ENCODE measurements at regions not wholly inside any gene's neighbourhood (a gene's known extent, or its start where the extent isn't known, plus 50 kb on each side); places are given as distances from the start of the nearest gene placed in this dataset.
A peak's percentile ranks its signal among the peaks of the same experiment; 100 is the strongest.

DNA sequence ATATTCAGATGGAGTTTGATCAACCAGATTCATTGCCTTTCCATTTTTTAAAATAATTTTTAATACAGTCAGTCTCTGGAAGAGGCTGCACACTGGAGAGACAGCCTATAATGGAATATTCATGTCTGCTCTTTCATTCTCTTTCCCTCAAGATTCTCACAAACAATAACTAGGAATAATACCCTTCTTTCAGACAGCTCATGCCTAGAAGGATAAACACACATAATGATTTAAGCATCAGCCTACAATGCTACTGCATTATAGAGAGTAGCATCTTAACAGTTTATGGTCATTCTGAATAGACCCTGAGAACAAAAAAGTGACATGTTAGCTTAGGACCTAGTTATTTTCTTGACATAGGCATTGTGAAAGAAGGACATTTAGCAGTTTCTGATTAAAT lies 1692.3 kb downstream of the GRIK2 start:
- no peak for DNase-seq
- H3K4me1 ChIP-seq (ENCODE audit: control insufficient read depth, insufficient read depth, low read length) = no peaks in the 10 kb centered on the region
- H3K36me3 ChIP-seq (ENCODE audit: control insufficient read depth, insufficient read depth, low read length) = no peaks in the 10 kb centered on the region
- H3K4me3 ChIP-seq (ENCODE audit: low read length) = no peak overlapping the region
- H3K27me3 ChIP-seq (ENCODE audit: control insufficient read depth, insufficient read depth, low read length) = no peaks in the 10 kb centered on the region
- no peaks in the 10 kb centered on the region for H3K9me3 ChIP-seq (ENCODE audit: control insufficient read depth, low read depth, low read length)
- no peak overlapping the region for H3K27ac ChIP-seq (ENCODE audit: low read length)

DNA sequence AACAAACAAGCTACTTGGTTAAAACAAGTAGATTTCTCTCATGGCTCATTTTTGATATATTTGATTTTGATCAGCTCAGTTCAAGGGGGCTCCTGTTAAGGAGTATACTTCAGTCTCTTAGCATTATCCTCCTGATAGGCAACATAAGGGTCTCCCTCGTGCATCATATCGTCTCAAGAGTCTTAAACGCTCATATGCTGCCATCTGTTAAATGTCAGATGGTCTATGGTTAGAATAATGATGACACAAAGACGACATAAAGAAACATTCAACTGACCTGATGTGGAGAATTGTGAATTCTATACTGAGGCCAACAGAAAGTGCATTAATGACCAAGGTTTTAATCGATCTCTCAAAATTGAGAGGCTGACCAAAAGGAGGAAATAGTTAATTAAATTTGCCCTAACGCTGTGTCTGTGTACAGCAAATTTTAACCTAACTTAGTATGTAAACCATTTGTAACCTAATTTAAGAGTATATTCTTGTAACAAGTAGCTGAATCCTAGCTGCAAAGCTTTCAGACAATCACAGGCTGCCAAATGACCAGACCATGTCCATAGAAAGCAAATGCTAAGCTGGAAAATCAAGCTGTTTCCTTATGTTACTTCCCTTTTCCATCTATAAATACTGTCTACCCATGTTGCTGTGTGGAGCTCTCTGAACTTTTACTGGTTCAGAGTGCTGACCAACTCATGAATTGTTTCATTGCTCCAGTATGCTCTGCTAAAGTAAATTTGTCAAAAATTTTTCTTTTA lies 1688.5 kb downstream of the GRIK2 start:
- Histone ChIP-seq H3K4me1 (ENCODE audit: control insufficient read depth, insufficient read depth, low read length) (no peaks in the 10 kb centered on the region), H3K27me3 (ENCODE audit: control insufficient read depth, insufficient read depth, low read length) (no peaks in the 10 kb centered on the region), H3K27ac (ENCODE audit: low read length) (no peak overlapping the region), H3K9me3 (ENCODE audit: control insufficient read depth, low read depth, low read length) (no peaks in the 10 kb centered on the region), H3K36me3 (ENCODE audit: control insufficient read depth, insufficient read depth, low read length) (no peaks in the 10 kb centered on the region), H3K4me3 (ENCODE audit: low read length) (no peak overlapping the region)
- no peak for DNase-seq
- WGBS (ENCODE audit: insufficient coverage, low lambda C conversion rate) = 100% methylated on average over 1 of the region's 6 CpGs

GRCh38 chr6:103081126-103081525 lies 1687.6 kb downstream of the GRIK2 start:
- H3K9me3 ChIP-seq (ENCODE audit: control insufficient read depth, low read depth, low read length) = no peaks in the 10 kb centered on the region
- WGBS (ENCODE audit: insufficient coverage, low lambda C conversion rate) = 83% methylated on average over 1 of the region's 1 CpG
- H3K36me3 ChIP-seq (ENCODE audit: control insufficient read depth, insufficient read depth, low read length) = no peaks in the 10 kb centered on the region
- H3K27ac ChIP-seq (ENCODE audit: low read length) = no peak overlapping the region
- no peaks in the 10 kb centered on the region for H3K27me3 ChIP-seq (ENCODE audit: control insufficient read depth, insufficient read depth, low read length)
- no peak overlapping the region for H3K4me3 ChIP-seq (ENCODE audit: low read length)
- no peaks in the 10 kb centered on the region for H3K4me1 ChIP-seq (ENCODE audit: control insufficient read depth, insufficient read depth, low read length)
- DNase-seq = no peak

- Histone ChIP-seq H3K27me3 (ENCODE audit: control insufficient read depth, insufficient read depth, low read length) (no peaks in the 10 kb centered on the region), H3K36me3 (ENCODE audit: control insufficient read depth, insufficient read depth, low read length) (no peaks in the 10 kb centered on the region), H3K27ac (ENCODE audit: low read length) (no peak overlapping the region), H3K4me3 (ENCODE audit: low read length) (no peak overlapping the region), H3K4me1 (ENCODE audit: control insufficient read depth, insufficient read depth, low read length) (no peaks in the 10 kb centered on the region), H3K9me3 (ENCODE audit: control insufficient read depth, low read depth, low read length) (no peaks in the 10 kb centered on the region)
- WGBS (ENCODE audit: insufficient coverage, low lambda C conversion rate) = 100% methylated on average over 1 of the region's 3 CpGs
- no peak for DNase-seq
Measured at GRCh38 chr6:103080497-103080896, 1687.0 kb downstream of the GRIK2 start.

GRCh38 chr6:103079867-103080266 lies 1686.4 kb downstream of the GRIK2 start:
- Histone ChIP-seq H3K27me3 (ENCODE audit: control insufficient read depth, insufficient read depth, low read length) (no peaks in the 10 kb centered on the region), H3K9me3 (ENCODE audit: control insufficient read depth, low read depth, low read length) (no peaks in the 10 kb centered on the region), H3K36me3 (ENCODE audit: control insufficient read depth, insufficient read depth, low read length) (no peaks in the 10 kb centered on the region), H3K27ac (ENCODE audit: low read length) (no peak overlapping the region), H3K4me3 (ENCODE audit: low read length) (no peak overlapping the region), H3K4me1 (ENCODE audit: control insufficient read depth, insufficient read depth, low read length) (no peaks in the 10 kb centered on the region)
- peak; percentile 20 to 49 for DNase-seq
- WGBS (ENCODE audit: insufficient coverage, low lambda C conversion rate) = no CpG with 5 or more reads among the region's 1 CpG

- H3K4me3 ChIP-seq (ENCODE audit: low read length) = no peak overlapping the region
- DNase-seq = no peak
- no peaks in the 10 kb centered on the region for H3K4me1 ChIP-seq (ENCODE audit: control insufficient read depth, insufficient read depth, low read length)
- H3K27ac ChIP-seq (ENCODE audit: low read length) = no peak overlapping the region
- no CpG with 5 or more reads among the region's 1 CpG for WGBS (ENCODE audit: insufficient coverage, low lambda C conversion rate)
- no peaks in the 10 kb centered on the region for H3K9me3 ChIP-seq (ENCODE audit: control insufficient read depth, low read depth, low read length)
- H3K36me3 ChIP-seq (ENCODE audit: control insufficient read depth, insufficient read depth, low read length) = no peaks in the 10 kb centered on the region
- no peaks in the 10 kb centered on the region for H3K27me3 ChIP-seq (ENCODE audit: control insufficient read depth, insufficient read depth, low read length)
Measured at GRCh38 chr6:103062136-103062535, 1668.6 kb downstream of the GRIK2 start.

GRCh38 chr6:103047567-103047966 lies 1654.1 kb downstream of the GRIK2 start:
- Histone ChIP-seq H3K9me3 (ENCODE audit: control insufficient read depth, low read depth, low read length) (no peaks in the 10 kb centered on the region), H3K27ac (ENCODE audit: low read length) (no peak overlapping the region), H3K4me3 (ENCODE audit: low read length) (no peak overlapping the region), H3K27me3 (ENCODE audit: control insufficient read depth, insufficient read depth, low read length) (no peaks in the 10 kb centered on the region), H3K36me3 (ENCODE audit: control insufficient read depth, insufficient read depth, low read length) (no peaks in the 10 kb centered on the region), H3K4me1 (ENCODE audit: control insufficient read depth, insufficient read depth, low read length) (no peaks in the 10 kb centered on the region)
- DNase-seq = no peak

DNA sequence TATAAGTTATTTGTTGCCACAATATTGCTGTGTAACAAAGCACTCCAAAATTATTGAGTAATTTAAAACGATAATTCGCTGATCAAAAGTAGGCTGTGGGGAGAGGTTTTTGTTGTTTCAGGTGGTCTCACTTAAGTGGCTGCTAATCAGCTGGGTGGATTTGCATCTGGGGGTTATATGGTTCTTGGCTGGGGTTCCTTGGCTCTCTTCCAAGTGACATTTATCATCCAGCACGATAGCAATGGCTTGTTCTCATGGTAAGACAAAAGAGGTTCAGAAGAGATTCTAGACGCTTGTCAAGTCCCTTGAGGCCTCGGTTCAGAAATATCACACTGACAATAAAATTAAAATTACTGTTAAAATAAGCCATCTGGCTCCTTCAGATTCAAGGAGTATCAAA lies 1648.8 kb downstream of the GRIK2 start:
- Histone ChIP-seq H3K4me1 (ENCODE audit: control insufficient read depth, insufficient read depth, low read length) (no peaks in the 10 kb centered on the region), H3K27ac (ENCODE audit: low read length) (no peak overlapping the region), H3K4me3 (ENCODE audit: low read length) (no peak overlapping the region), H3K36me3 (ENCODE audit: control insufficient read depth, insufficient read depth, low read length) (no peaks in the 10 kb centered on the region), H3K27me3 (ENCODE audit: control insufficient read depth, insufficient read depth, low read length) (no peaks in the 10 kb centered on the region), H3K9me3 (ENCODE audit: control insufficient read depth, low read depth, low read length) (no peaks in the 10 kb centered on the region)
- 100% methylated on average over 1 of the region's 5 CpGs for WGBS (ENCODE audit: insufficient coverage, low lambda C conversion rate)
- no peak for DNase-seq

- WGBS (ENCODE audit: insufficient coverage, low lambda C conversion rate) = 80% methylated on average over 1 of the region's 2 CpGs
- H3K4me1 ChIP-seq (ENCODE audit: control insufficient read depth, insufficient read depth, low read length) = no peaks in the 10 kb centered on the region
Measured at GRCh38 chr6:103036846-103037245, 1643.3 kb downstream of the GRIK2 start.

DNA sequence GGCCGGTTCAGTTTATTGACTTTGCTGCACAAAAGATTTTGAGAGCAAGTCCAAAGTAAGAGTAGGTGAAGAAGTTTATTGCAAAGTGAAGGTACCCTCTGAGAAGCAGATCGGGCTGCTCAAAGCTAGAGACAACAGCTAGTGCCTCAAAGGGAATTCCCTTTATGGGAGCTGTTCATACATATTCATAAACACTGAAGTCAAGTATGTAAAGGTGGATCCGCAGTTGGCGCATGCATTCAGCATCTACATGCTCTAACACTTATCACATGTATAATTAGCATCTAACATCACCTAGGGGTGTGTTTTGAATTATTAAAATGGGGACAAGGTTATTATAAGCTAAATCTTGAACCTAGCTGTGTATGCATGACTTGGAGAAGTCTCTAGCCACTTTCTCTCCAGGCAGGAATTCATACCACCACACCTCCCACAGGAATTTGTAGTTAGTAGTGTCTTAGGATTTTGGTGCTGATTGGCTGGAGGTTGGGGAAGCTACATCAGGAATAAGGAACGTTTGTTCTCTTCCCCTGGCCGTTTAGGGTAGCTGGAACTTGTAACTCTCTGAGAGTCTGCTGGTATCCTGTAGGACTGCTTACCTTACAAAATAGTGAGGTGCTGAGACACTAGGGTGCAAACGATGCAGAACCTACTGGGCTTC lies 1633.9 kb downstream of the GRIK2 start:
- H3K27ac ChIP-seq (ENCODE audit: low read length) = no peak overlapping the region
- no peaks in the 10 kb centered on the region for H3K4me1 ChIP-seq (ENCODE audit: control insufficient read depth, insufficient read depth, low read length)
- 52% methylated on average over 2 of the region's 7 CpGs for WGBS (ENCODE audit: insufficient coverage, low lambda C conversion rate)
- H3K27me3 ChIP-seq (ENCODE audit: control insufficient read depth, insufficient read depth, low read length) = no peaks in the 10 kb centered on the region
- H3K9me3 ChIP-seq (ENCODE audit: control insufficient read depth, low read depth, low read length) = no peaks in the 10 kb centered on the region
- no peak overlapping the region for H3K4me3 ChIP-seq (ENCODE audit: low read length)
- no peaks in the 10 kb centered on the region for H3K36me3 ChIP-seq (ENCODE audit: control insufficient read depth, insufficient read depth, low read length)
- no peak for DNase-seq

More at GRCh38 chr6:103036846-103037245, 1643.3 kb downstream of the GRIK2 start:
- H3K4me3 ChIP-seq (ENCODE audit: low read length) = no peak overlapping the region
- no peak for DNase-seq
- H3K27ac ChIP-seq (ENCODE audit: low read length) = no peak overlapping the region
- H3K9me3 ChIP-seq (ENCODE audit: control insufficient read depth, low read depth, low read length) = no peaks in the 10 kb centered on the region
- H3K36me3 ChIP-seq (ENCODE audit: control insufficient read depth, insufficient read depth, low read length) = no peaks in the 10 kb centered on the region
- no peaks in the 10 kb centered on the region for H3K27me3 ChIP-seq (ENCODE audit: control insufficient read depth, insufficient read depth, low read length)

GRCh38 chr6:103018426-103018825 lies 1624.9 kb downstream of the GRIK2 start:
- no CpG with 5 or more reads among the region's 7 CpGs for WGBS (ENCODE audit: insufficient coverage, low lambda C conversion rate)
- H3K27me3 ChIP-seq (ENCODE audit: control insufficient read depth, insufficient read depth, low read length) = no peaks in the 10 kb centered on the region
- no peaks in the 10 kb centered on the region for H3K4me1 ChIP-seq (ENCODE audit: control insufficient read depth, insufficient read depth, low read length)
- H3K4me3 ChIP-seq (ENCODE audit: low read length) = no peak overlapping the region
- no peak for DNase-seq
- H3K36me3 ChIP-seq (ENCODE audit: control insufficient read depth, insufficient read depth, low read length) = no peaks in the 10 kb centered on the region
- no peaks in the 10 kb centered on the region for H3K9me3 ChIP-seq (ENCODE audit: control insufficient read depth, low read depth, low read length)
- no peak overlapping the region for H3K27ac ChIP-seq (ENCODE audit: low read length)

All from large intestine (tissue), 3 donors.